ENCODE measurements at regions not wholly inside any gene's neighbourhood (a gene's known extent, or its start where the extent isn't known, plus 50 kb on each side); places are given as distances from the start of the nearest gene placed in this dataset.
"Not testable (repeated sequence)": the region's sequence is repeated elsewhere in the genome, so short reads cannot be mapped to it uniquely, and the experiment has no call there.

GRCh38 chr3:168796339-168796738, 700.6 kb upstream of the GOLIM4 start:
- no peaks in the 10 kb centered on the region for H3K79me2 ChIP-seq
- H3K9ac ChIP-seq, result no peak overlapping the region
- no peak overlapping the region for H3K4me3 ChIP-seq (ENCODE audit: low read depth, low read length)
- H3K27ac ChIP-seq, result no peak overlapping the region
- TF ChIP-seq CTCF (IDR thresholded peaks at IDR 0.05), result no peak
- H3K9me3 ChIP-seq (ENCODE audit: control insufficient read depth, low read length), result no peaks in the 10 kb centered on the region
- H3K4me1 ChIP-seq, result no peaks in the 10 kb centered on the region
- no peak overlapping the region for H2AFZ ChIP-seq
- no peaks in the 10 kb centered on the region for H3K36me3 ChIP-seq (ENCODE audit: control insufficient read depth, insufficient read depth, low read length)
- no peak overlapping the region for H3K4me2 ChIP-seq (ENCODE audit: low read length)
- H3K27me3 ChIP-seq (ENCODE audit: control insufficient read depth, insufficient read depth, low read length), result no peaks in the 10 kb centered on the region

- H3K27ac ChIP-seq, result no peak overlapping the region
- H3K36me3 ChIP-seq (ENCODE audit: control insufficient read depth, insufficient read depth, low read length), result no peaks in the 10 kb centered on the region
- H3K27me3 ChIP-seq (ENCODE audit: control insufficient read depth, insufficient read depth, low read length), result no peaks in the 10 kb centered on the region
- H3K9ac ChIP-seq, result no peak overlapping the region
- no peak for TF ChIP-seq CTCF (IDR thresholded peaks at IDR 0.05)
- H3K4me2 ChIP-seq (ENCODE audit: low read length), result no peak overlapping the region
- H3K79me2 ChIP-seq, result no peaks in the 10 kb centered on the region
- H3K4me3 ChIP-seq (ENCODE audit: low read depth, low read length), result no peak overlapping the region
- no peak overlapping the region for H2AFZ ChIP-seq
- no peaks in the 10 kb centered on the region for H3K9me3 ChIP-seq (ENCODE audit: control insufficient read depth, low read length)
- no peaks in the 10 kb centered on the region for H3K4me1 ChIP-seq
These were observed 698.7 kb upstream of the GOLIM4 start for GRCh38 chr3:168794427-168794826.

GRCh38 chr3:168782193-168782592, 686.5 kb upstream of the GOLIM4 start:
- Histone ChIP-seq H3K36me3 (ENCODE audit: control insufficient read depth, insufficient read depth, low read length) (no peaks in the 10 kb centered on the region), H3K9ac (no peak overlapping the region), H3K4me3 (ENCODE audit: low read depth, low read length) (no peak overlapping the region), H2AFZ (no peak overlapping the region), H3K27me3 (ENCODE audit: control insufficient read depth, insufficient read depth, low read length) (no peaks in the 10 kb centered on the region), H3K79me2 (no peaks in the 10 kb centered on the region), H3K9me3 (ENCODE audit: control insufficient read depth, low read length) (no peaks in the 10 kb centered on the region), H3K4me2 (ENCODE audit: low read length) (no peak overlapping the region), H3K27ac (no peak overlapping the region), H3K4me1 (no peaks in the 10 kb centered on the region)
- TF ChIP-seq CTCF (IDR thresholded peaks at IDR 0.05), result no peak

GRCh38 chr3:168779970-168780645, 684.4 kb upstream of the GOLIM4 start:
- not testable (repeated sequence) for H3K36me3 ChIP-seq (ENCODE audit: control insufficient read depth, insufficient read depth, low read length); H3K9me3 ChIP-seq (ENCODE audit: control insufficient read depth, low read length); H2AFZ ChIP-seq; H3K27me3 ChIP-seq (ENCODE audit: control insufficient read depth, insufficient read depth, low read length); H3K4me3 ChIP-seq (ENCODE audit: low read depth, low read length); H3K9ac ChIP-seq; H3K79me2 ChIP-seq; H3K27ac ChIP-seq; H3K4me2 ChIP-seq (ENCODE audit: low read length); H3K4me1 ChIP-seq

- Histone ChIP-seq H3K4me3 (ENCODE audit: low read depth, low read length) (no peak overlapping the region), H3K27me3 (ENCODE audit: control insufficient read depth, insufficient read depth, low read length) (no peaks in the 10 kb centered on the region), H3K4me1 (no peaks in the 10 kb centered on the region), H2AFZ (no peak overlapping the region), H3K4me2 (ENCODE audit: low read length) (no peak overlapping the region), H3K36me3 (ENCODE audit: control insufficient read depth, insufficient read depth, low read length) (no peaks in the 10 kb centered on the region), H3K27ac (no peak overlapping the region), H3K9ac (no peak overlapping the region), H3K79me2 (no peaks in the 10 kb centered on the region), H3K9me3 (ENCODE audit: control insufficient read depth, low read length) (no peaks in the 10 kb centered on the region)
- TF ChIP-seq CTCF (IDR thresholded peaks at IDR 0.05), result no peak
These were observed 658.0 kb upstream of the GOLIM4 start for GRCh38 chr3:168753724-168754123.

Measured in parathyroid adenoma (tissue), 2 donors.